Esophagus mucosa (tissue), 1 donor: ENCODE measurements at regions not wholly inside any gene's neighbourhood (a gene's known extent, or its start where the extent isn't known, plus 50 kb on each side); places are given as distances from the start of the nearest gene placed in this dataset.
"Not testable (repeated sequence)": the region's sequence is repeated elsewhere in the genome, so short reads cannot be mapped to it uniquely, and the experiment has no call there.

Experiments
- ATAC-seq: fragments of 200-7000 bp; cut with Tn5 transposase; one replicate; pipeline ENCODE4 v1.9.1; 2020
- donor health status: DM: yes; HTN: yes; CAD: no.

DNA sequence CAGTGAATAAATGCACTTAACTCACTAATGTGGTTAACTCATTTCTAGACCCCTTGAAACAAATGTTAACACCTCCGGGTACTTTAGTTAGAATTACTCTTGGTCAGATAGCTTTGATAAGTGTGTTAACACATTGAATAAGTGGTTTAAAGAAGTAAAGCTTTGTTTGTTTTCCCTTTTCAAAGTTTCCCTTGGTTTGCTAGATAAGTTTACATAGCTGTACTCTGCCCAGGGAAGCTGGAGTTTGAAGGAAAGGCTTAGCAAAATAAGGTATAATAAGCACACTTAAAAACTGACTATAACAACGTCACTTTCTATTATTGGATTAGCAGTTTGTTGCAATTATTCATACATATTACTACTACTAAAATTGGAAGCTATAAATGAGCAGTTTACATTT lies 1233.9 kb upstream of the ADGRL2 start:
- no peak for ATAC-seq

DNA sequence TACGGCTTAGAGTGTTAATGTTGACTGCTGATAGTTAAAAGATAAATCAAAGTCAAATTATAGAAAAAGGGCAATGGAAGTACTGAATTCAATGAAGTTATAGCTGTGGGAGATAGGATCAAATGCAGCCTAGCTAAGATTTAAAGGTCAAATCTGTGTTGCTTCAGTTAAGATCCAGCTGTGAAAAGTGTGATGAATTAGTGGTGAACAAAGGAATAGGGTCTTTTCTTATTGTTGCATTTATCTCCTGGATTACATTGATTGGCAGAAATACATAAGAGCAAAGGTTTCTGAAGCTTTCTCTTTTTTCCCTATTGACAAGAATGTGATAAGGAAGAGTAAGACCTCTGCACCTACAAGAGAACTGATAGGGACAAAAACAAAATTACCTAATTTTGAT lies 1234.6 kb upstream of the ADGRL2 start:
- no peak for ATAC-seq

DNA sequence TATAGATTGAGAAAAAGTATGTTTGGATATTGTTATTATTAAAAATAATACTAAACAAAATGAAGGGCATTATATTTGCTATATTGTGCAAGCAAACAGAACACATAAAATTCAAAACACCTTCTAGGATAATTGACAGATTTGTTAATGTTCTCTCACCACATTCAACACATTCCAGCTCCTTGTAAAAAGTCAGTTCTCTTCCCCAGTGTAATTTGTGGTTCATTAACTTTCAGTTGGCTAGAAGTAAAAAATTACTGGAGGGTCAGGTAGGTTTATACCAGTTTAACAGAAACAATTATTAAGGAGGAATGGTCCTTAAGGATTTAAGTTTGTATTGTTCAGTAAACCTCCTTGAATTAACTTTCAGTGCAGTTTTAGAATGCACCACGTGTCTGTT lies 1235.3 kb upstream of the ADGRL2 start:
- no peak for ATAC-seq

DNA sequence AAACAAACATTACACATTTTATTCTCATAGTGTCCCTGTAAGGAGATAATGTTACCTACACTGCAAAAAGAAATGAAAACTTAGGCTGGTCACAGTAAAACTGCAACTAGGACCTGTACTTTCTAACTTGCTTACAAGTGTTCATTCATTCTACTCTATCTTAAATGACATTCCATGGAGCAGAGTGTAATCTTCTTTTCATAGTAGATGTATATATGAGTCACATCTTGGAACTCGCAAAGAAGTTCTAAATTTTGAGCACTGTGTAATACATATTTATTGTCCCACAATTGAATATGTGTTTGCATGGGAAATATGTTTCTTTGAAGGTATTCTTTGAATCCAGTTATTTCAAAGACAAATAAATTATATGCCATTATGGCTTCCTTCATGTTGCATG lies 1258.5 kb upstream of the ADGRL2 start:
- no peak for ATAC-seq

DNA sequence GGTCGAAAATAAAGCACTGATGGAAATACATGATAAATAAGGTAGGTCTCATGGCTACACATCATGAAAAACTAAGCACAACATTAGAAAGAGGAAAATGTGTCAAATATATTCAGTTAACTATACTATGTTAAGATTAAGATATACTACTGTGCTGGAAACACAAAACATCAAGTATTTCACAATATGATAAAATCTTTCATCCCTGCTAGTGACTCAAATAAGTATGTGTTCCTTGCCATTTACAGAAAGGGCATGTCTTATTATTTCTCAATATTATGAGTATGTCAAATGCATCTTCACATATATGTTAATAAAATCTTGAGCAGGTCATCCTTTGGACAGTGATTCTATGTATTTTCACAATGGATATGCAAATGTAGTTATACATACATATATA lies 1260.1 kb upstream of the ADGRL2 start:
- ATAC-seq: no peak

DNA sequence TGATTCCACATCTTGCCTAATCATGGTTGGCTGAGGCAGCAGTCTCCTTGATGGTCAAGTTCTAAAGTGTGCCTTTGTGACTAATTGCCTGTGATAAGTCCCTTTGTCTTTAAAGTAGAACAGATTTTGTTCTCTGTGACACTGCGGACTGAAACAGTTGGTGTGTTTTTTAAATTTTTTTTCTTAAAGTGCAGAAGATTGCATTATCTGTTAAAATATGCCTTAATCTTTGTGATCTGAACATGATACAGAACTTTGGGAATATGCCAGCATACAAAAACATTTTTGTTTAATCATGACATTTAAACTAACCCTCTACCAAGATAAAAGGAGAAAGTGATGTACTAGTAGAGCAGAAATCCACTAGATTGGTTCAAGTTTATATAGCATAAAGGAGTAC lies 1260.6 kb upstream of the ADGRL2 start:
- ATAC-seq: no peak

DNA sequence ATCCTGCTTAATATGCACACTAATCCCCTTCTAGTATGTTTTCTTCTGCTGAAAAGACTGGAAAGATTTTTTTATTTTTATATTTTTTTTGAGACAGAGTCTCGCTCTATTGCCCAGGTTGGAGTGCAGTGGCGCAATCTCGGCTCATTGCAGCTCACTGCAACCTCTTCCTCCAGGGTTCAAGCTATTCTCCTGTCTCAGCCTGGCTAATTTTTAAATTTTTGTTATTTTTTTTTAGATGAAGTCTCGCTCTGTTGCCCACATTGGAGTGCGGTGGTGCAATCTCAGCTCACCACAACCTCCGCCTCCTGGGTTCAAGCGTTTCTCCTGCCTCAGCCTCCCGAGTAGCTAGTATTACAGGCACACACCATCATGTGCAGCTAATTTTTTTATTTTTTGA lies 1261.4 kb upstream of the ADGRL2 start:
- ATAC-seq: not testable (repeated sequence)

DNA sequence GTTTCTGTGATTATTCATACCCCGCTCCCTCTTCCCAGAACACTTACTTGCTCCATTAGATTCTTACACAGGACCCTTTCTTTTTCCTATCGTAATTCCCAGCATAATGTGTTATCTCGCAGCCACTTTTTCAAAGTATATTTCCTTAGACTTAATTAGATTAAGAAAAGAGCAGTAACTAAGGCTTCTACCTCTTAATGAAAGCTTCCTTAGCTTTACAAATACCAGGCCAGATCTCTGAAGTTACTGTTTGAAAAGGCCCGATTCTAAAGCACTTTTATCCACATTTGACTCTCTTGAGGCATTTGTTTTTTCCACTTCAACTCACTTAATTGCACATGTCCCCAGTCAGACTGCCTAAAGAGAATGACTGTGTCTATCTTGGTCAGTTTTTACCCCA lies 1264.3 kb upstream of the ADGRL2 start:
- ATAC-seq: no peak

DNA sequence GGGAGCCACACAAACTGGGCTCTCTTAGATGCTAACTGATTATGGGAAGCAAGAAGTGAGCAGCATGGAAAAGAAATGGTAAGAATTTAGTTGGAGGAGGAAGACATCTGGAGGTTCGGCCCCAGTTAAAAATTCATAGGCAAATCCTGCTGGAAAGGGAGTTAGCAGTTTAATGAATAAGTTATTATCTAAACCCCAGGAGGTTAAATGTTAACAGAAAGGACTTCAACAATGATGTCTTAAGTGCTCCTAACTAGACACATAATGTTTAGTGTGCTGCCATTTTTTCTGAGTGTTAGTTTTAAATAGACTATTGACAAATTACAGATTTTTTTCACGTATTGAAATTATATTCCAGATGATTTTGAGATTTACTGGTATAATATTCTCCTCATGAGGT lies 1265.3 kb upstream of the ADGRL2 start:
- ATAC-seq: no peak

DNA sequence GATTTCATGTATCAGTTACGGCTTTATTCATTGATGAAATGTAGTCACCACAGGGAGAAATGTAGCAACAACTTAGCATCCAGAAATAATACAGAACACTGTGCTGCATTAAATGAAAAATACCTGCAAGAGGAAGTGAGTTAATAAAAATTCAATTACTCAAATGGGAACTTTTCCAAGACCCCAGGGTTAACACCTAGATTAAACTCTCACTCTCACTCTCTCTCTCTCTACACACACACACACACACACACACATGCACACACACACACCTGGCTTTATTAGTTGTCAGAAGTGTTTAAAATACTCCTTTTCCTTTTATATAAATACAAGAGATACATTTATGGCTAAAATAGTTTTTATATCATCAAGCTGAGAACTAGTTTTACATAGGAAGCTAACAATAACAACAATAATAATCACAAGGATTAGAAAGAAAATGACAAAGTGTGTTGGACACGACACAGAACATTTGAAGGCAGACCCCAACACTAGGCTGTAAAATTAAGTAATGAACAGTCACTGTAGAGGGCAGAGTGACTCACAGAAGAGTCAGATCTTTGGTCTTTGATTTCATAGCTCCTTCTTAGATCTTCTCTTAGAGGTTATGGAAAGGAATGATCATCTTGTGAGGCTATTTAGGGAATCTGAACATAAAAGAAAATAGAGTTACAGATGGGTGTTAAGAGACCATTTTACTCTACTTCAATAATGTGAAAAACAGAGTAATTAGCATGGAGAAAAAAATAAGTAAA lies 1266.0 kb upstream of the ADGRL2 start:
- ATAC-seq: no peak

DNA sequence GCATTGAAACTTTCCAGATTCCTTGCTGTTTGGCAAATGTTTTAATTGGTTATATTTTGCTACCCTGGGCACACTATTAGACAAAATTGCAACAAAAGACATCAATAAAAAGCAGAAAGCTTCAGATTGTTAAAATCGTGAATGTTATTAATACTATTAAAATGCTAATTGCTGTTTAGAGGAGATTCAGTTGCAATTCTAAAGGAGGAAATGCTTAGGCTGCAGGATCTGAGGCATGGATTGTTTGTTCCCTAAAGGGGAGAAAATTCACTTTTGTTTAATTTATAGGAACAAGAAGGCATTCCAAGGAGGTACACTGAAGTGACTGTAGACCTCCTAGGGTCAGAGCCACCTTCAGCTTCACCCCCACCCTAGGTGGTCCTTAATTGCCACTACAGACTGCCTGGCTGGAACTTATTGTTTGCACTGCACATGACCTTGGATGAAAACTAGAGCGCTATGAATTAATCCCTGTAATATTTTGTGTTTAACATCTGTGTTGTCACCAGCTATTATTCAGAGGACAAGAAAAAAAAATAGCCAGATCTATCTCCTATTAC lies 1266.9 kb upstream of the ADGRL2 start:
- ATAC-seq: no peak

DNA sequence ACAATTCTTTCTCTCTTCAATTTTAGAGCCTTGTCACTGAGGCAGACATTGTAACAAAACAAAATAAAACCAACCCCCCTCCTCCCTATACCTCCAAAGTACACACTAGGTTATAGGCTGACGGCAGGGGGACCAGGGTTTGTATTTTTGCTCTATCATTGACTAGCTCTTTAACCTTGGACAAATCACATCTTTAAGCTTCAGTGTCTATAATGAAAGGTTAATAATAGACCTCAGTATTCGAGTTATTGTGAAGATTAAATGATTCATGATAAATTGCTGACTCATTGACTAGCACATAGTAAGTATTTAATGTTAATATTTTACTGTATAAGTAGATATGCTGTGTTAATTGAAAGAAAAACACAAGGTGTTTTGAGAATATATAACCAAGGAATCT lies 1267.6 kb upstream of the ADGRL2 start:
- ATAC-seq: no peak

DNA sequence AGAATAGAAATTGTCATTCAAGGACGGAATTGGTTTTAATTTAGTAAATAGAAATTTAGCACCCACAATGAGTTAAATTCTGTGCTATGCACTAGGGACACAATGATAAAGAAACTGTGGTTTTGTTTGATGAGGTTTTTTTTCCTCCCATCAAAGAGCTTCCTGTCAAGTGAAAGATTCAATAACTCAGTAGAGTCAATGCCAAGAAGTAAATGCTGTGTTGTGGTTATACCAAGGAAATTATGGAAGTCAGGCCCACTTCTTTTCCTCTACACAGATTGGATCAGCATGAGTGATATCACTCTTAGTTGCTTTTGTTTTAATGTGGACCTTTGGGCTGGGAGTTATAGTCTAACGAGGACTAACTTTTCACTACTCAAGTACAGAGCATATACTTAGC lies 1269.6 kb upstream of the ADGRL2 start:
- ATAC-seq: no peak

DNA sequence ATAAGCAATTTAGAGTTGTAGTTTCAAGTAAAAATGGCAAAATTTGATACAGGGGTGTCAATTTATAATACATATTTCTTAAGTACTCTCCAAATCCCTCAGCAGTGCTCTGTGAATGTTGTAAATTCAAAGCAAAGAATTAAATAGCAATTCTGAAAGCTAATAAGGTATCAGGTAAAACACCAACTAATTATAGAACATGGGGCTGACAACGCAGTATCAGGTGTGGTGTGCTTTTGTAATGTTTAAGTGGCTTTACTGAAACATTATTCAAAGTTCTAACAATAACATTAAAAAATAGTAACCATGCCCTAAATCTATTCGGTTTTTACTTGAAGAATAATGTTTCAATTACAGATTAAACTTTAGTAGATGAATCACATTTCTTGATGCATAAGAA lies 1271.2 kb upstream of the ADGRL2 start:
- no peak for ATAC-seq

DNA sequence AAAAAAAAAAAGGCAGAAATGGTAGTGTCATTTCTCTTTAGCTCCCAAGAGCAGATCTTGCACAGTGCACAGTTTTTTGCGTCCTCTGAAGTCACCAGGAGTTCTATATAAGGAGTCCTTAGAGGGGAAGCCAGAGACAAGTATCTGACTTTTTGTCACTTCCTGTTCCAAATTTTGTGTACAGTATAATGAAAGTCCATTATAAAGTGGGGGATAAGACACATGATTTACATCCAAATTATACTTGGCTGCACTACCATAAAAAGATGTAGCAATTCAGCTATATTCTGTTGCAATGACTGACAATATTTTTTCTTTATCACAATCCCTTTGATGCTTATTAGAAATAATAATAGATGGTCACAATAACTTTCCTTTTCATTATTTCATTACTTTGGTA lies 1276.9 kb upstream of the ADGRL2 start:
- ATAC-seq: no peak

DNA sequence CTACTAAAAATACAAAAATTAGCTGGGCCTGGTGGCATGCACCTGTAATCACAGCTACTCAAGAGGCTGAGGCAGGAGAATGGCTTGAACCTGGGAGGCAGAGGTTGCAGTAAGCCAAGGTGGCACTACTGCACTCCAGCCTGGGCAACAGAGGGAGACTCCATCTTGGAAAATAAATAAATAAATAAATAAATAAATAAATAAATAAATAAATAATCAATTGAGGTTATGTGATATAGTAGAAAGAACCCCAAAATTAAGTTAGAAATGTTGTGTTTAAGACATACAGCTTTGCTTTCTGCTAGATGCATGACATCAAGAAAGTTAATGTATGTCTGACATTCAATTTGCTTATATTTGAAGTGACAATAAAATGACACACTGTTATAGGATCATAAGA lies 1277.7 kb upstream of the ADGRL2 start:
- not testable (repeated sequence) for ATAC-seq

DNA sequence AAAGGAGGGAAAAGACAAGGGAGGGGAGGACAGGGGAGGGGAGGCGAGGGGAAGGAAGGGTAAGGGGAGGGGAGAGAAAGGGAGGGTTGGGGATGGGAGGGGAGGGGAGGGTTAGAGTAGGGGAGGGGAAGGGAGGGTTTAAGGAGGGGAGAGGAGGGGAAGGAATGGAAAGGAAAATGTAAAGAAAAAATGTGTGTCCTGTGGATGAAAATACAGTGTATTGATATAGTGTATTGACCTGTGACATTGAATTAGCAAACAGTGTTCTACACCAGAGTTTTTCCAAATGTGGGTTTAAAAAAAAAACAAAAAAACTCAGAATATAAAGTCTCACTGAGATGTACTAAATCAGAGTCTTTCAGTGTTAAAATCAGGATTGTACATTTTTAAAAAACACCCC lies 1279.8 kb upstream of the ADGRL2 start:
- no peak for ATAC-seq

DNA sequence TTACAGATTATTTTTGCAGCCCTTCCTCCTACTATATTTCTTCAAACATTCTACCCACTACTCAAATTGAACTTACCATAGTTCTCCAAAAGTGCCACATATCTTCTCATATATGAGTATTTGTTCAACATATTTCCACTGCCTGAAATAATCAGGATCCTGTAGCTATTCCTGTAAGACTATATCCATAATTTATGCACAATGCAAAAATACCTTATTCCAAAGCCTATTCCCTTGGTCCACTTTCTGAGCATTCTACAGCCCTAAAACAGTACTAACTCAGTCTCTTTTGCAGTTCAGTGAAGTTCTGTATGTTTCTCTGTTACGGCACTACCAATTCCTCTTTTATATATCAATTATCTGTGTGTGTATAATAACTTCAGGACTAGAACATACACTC lies 1283.7 kb upstream of the ADGRL2 start:
- ATAC-seq: no peak

DNA sequence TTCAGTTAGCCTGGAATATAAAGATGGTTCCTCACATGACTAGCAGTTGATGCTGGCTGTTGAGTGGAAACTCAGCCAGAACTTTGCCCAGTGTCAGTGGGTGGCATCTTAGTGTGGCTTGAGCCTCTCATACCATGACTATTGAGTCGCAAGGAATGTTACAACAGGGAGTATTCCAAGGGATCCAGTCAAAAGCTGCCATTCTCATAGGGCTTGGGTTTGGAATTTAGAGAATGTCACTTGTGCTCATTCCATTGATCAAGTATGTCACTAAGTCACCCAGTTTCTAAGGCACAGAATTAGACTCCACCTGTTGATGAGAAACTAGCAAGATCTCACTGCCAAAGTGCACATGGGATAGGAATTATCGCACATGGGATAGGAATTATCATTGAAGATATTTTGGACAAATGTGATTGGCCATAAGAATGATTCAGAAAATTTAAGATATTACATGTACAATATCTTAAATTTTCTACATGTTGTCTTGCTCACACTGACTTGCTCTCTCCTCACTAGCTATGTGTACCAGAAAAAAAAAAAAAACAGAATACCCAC lies 1290.7 kb upstream of the ADGRL2 start:
- ATAC-seq: no peak

DNA sequence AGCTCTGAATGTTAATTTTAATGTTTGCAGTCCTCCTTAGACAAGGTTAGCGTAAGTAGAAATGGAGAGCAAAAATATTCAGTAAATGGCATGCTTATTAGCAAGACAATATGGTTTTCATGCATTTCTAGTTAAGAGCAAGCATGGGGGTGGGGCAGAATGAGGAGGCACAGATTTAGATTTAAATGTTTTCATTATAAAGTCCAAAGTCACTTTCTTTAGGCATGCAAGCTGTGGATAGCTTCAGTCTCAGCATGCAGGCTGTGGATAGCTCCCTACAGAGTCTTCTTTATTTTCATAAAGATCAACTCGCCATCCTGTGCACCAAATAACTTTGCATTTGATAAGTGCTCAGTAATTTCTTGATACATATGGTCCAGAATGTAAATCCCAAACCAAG lies 1294.5 kb upstream of the ADGRL2 start:
- no peak for ATAC-seq

DNA sequence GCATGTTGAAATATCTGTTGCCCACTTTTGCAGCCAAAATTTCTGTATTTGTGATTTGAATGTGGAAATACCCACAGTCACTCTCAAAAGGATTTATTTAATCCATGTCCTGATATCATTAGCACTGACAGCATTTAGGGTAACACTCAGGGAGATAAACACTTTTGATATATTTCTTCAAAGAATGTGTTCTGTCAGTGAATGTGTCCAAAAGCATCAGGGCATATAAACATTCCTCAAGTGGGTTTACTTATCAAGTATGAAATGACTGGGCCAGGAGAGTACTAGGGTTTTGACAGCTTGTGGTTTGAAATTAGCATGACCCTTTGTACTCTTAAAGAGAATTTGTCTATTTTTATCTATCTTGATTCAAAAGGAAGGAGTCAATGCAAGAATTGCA lies 1302.1 kb upstream of the ADGRL2 start:
- ATAC-seq: no peak

DNA sequence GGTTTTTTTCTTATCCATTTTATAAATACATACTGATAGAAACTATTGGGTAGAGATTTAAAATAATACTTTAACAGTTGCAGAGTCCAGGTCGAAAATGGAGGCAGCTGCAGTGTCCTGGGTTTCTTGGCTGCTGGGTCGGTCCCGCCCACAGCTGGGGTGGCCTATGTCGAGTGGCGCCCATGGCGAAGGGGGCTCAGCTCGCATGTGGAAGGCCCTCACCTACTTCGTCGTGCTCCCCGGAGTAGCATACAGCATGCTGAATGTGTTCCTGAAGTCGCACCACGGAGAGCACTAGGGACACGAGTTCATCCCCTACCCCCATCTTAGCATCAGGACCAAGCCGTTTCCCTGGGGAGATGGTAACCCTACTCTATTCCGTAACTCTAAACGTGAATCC lies 1304.9 kb upstream of the ADGRL2 start:
- ATAC-seq: no peak

DNA sequence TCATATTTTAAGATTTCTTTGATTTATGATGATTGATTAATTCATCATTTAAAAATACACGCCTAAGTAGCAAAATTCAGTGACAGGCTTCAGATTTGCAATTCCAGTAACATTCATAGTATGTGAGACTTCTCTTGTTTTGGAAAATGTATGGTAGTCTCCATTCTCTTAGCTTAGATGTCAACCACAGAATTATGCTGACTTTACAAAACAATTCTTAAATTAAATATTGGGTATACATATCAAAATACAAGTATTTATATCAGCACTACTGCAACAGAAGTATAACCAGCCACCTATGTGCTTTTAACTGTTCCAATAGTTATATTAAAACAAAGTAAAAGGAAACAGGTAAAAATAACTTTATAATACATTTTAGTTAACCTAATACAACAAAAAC lies 1328.6 kb upstream of the ADGRL2 start:
- ATAC-seq: no peak

DNA sequence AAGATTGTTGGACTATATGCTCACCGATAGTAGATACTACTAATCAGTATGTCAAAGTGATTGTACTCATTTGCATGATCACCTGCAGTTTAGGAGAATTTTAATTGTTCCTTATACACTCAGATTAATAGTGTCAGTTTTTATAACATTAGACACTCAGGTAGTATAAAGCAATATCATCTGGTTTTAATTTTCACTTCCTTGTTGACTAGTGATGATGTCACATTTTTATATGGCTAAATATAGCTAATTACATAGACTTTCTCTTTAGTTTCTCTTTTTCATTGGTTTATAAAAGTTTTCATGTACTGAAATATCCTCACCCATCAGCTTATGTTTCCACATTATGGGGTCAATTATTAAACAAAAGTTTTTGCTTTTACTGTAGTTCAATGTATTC lies 1332.4 kb upstream of the ADGRL2 start:
- ATAC-seq: no peak

DNA sequence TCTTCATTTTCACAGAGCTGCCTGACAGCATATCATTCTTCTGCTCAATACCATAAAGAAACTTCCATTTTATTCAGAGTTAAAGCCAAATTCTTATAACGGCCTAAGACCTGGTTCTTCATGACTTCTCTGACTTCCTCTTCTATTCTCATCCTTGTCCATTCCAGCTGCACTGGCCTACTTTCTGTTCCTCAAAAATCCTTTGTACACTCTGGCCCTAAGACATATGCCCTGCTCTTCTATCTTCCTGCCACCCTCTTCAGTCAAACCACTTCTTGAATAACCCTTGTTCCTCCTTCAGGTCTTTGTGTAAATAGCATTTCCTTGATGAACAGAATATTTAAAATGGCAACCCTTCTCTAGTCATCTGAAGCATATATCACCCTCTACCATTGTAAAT lies 1338.7 kb upstream of the ADGRL2 start:
- ATAC-seq: peak; percentile 18
